Posterior vena cava (tissue), 2 donors: ENCODE measurements at regions not wholly inside any gene's neighbourhood (a gene's known extent, or its start where the extent isn't known, plus 50 kb on each side); places are given as distances from the start of the nearest gene placed in this dataset.

ENCODE experiments used
- DNase-seq: peaks from one replicate; pipeline ENCODE4 v3.0.0-alpha.2; 2020; ENCODE audit warnings: low spot score
- intact Hi-C, 2 donors: fragments of 100-400 bp; cut with DNase I; formaldehyde crosslinking; loops; one replicate each; pipeline versions ENCODE4 v1.14.1 to v1.14.2; 2022 to 2023
- donor health status: DM: yes; HTN: yes; CAD: no.
- donor health status: DM: yes; HTN: yes; CAD: no.

GRCh38 chr4:117421706-117422105, 336.3 kb upstream of the TRAM1L1 start:
- intact Hi-C loops, result no loop called here
- no peak for DNase-seq

- no peak for DNase-seq
- intact Hi-C loops, result no loop called here
Observed at GRCh38 chr4:117422297-117422696, 336.9 kb upstream of the TRAM1L1 start.

GRCh38 chr4:117425636-117426035, 340.3 kb upstream of the TRAM1L1 start:
- no peak for DNase-seq
- intact Hi-C loops, result no loop called here

- intact Hi-C loops, result no loop called here
- DNase-seq, result no peak
Observed at GRCh38 chr4:117428536-117428935, 343.2 kb upstream of the TRAM1L1 start.

GRCh38 chr4:117429061-117429460, 343.7 kb upstream of the TRAM1L1 start:
- intact Hi-C loops, result no loop called here
- DNase-seq, result no peak

GRCh38 chr4:117429506-117429905, 344.1 kb upstream of the TRAM1L1 start:
- intact Hi-C loops, result no loop called here
- no peak for DNase-seq

- intact Hi-C loops, result no loop called here
- DNase-seq, result no peak
Observed at GRCh38 chr4:117434424-117434823, 349.0 kb upstream of the TRAM1L1 start.

GRCh38 chr4:117447925-117448324, 362.5 kb upstream of the TRAM1L1 start:
- no peak for DNase-seq
- intact Hi-C loops, result no loop called here

GRCh38 chr4:117455088-117455487, 369.7 kb upstream of the TRAM1L1 start:
- intact Hi-C loops, result no loop called here
- no peak for DNase-seq

- DNase-seq, result no peak
- intact Hi-C loops, result no loop called here
Observed at GRCh38 chr4:117466388-117466787, 381.0 kb upstream of the TRAM1L1 start.

- intact Hi-C loops, result no loop called here
- no peak for DNase-seq
Observed at GRCh38 chr4:117467404-117467803, 382.0 kb upstream of the TRAM1L1 start.

GRCh38 chr4:117474987-117475386, 389.6 kb upstream of the TRAM1L1 start:
- intact Hi-C loops, result no loop called here
- no peak for DNase-seq

- no peak for DNase-seq
- intact Hi-C loops, result no loop called here
Observed at GRCh38 chr4:117477925-117478324, 392.5 kb upstream of the TRAM1L1 start.

- DNase-seq, result no peak
Observed at GRCh38 chr4:117478702-117479101, 393.3 kb upstream of the TRAM1L1 start.

GRCh38 chr4:117479673-117480072, 394.3 kb upstream of the TRAM1L1 start:
- DNase-seq, result no peak
- intact Hi-C loops, result no loop called here

More at GRCh38 chr4:117478702-117479101, 393.3 kb upstream of the TRAM1L1 start:
- intact Hi-C loops, result no loop called here

- DNase-seq, result no peak
- intact Hi-C loops, result no loop called here
Observed at GRCh38 chr4:117481742-117482141, 396.4 kb upstream of the TRAM1L1 start.

- intact Hi-C loops, result no loop called here
- no peak for DNase-seq
Observed at GRCh38 chr4:117488692-117489091, 403.3 kb upstream of the TRAM1L1 start.

- no peak for DNase-seq
- intact Hi-C loops, result no loop called here
Observed at GRCh38 chr4:117489107-117489506, 403.7 kb upstream of the TRAM1L1 start.

- DNase-seq, result no peak
- intact Hi-C loops, result no loop called here
Observed at GRCh38 chr4:117491516-117491915, 406.1 kb upstream of the TRAM1L1 start.

GRCh38 chr4:117495802-117496201, 410.4 kb upstream of the TRAM1L1 start:
- intact Hi-C loops, result no loop called here
- DNase-seq, result no peak

GRCh38 chr4:117512414-117512813, 427.0 kb upstream of the TRAM1L1 start:
- intact Hi-C loops, result no loop called here
- DNase-seq, result no peak

- no peak for DNase-seq
- intact Hi-C loops, result no loop called here
Observed at GRCh38 chr4:117514391-117515175, 429.2 kb upstream of the TRAM1L1 start.
